ENCODE measurements at regions not wholly inside any gene's neighbourhood (a gene's known extent, or its start where the extent isn't known, plus 50 kb on each side); places are given as distances from the start of the nearest gene placed in this dataset.

- TF ChIP-seq CTCF (IDR thresholded peaks at IDR 0.05) (no peak), EZH2 (IDR thresholded peaks at IDR 0.05; ENCODE audit: borderline replicate concordance, insufficient read depth, low read depth, low read length, poor library complexity, severe bottlenecking) (no peak)
These were observed 1277.9 kb downstream of the CDY2B start for GRCh38 chrY:16602146-16602545.
